Type B pancreatic cell (in vitro differentiated cells): ENCODE measurements at regions not wholly inside any gene's neighbourhood (a gene's known extent, or its start where the extent isn't known, plus 50 kb on each side); places are given as distances from the start of the nearest gene placed in this dataset.

Experiments
- DNase-seq: peaks from one replicate; pipeline ENCODE4 v3.0.0; 2021; ENCODE audit warnings: mixed read lengths; ENCODE audit not compliant: unreplicated experiment; ENCODE audit errors: extremely low spot score
- H3K27ac Mint-ChIP-seq: 2 replicates; pipeline ENCODE4 v1.8.0; 2021; ENCODE audit warnings: mild to moderate bottlenecking, mixed read lengths
- H3K27me3 Mint-ChIP-seq: 2 replicates; pipeline ENCODE4 v1.8.0; 2021; ENCODE audit warnings: mixed read lengths
- H3K36me3 Mint-ChIP-seq: 2 replicates; pipeline ENCODE4 v1.8.0; 2021; ENCODE audit warnings: mixed read lengths
- H3K4me1 Mint-ChIP-seq: one replicate; pipeline ENCODE4 v1.8.0; 2021; ENCODE audit warnings: mixed read lengths; ENCODE audit not compliant: unreplicated experiment
- H3K4me3 Mint-ChIP-seq: 2 replicates; pipeline ENCODE4 v1.8.0; 2021; ENCODE audit warnings: mild to moderate bottlenecking, mixed read lengths
- H3K9me3 Mint-ChIP-seq: 2 replicates; pipeline ENCODE4 v1.8.0; 2021; ENCODE audit warnings: mixed read lengths
- CTCF ChIP-seq: fragments of 200-600 bp; sonication (generic); conservative IDR thresholded peaks from 2 replicates; pipeline ENCODE4 v1.5.0; 2021; ENCODE audit warnings: antibody characterized with exemption, mild to moderate bottlenecking

DNA sequence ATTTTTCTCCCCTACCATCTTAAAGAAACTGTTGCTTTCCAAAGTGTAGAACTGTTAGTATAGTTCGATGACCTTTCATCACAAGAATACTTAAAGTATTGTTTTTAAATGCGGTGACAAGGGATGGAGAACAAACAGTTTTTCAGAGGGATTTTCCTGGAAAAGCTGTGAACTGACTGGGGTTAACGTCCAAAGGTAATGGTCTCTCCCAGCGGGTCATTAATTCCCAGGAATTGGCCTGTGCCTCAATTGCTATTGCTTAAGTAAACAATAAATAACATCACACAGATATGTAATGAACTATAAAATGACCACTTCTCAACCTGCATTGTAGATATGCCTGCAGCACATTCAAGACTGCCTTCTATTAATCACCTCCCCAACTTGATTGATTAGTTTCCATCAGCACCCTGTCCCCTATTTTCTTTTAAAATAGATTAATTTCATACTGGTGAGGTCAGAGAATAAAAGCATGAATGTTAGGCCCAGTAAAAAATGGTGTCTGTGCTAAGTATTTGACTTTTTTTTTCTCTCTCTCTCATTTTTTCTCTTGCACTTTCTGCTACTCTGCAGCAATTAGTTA is 268.2 kb downstream of the SAMD5 start:
- Mint-ChIP-seq H3K9me3 (no peaks in the 10 kb centered on the region), H3K27me3 (peaks cover 3% of the 10 kb centered on the region), H3K36me3 (no peaks in the 10 kb centered on the region), H3K4me1 (no peaks in the 10 kb centered on the region), H3K27ac (no peak overlapping the region), H3K4me3 (no peak overlapping the region)
- TF ChIP-seq CTCF: no peak
- DNase-seq: no peak

GRCh38 chr6:147779624-147780023 is 271.1 kb downstream of the SAMD5 start:
- Mint-ChIP-seq H3K9me3 (no peaks in the 10 kb centered on the region), H3K4me3 (no peak overlapping the region), H3K27ac (no peak overlapping the region), H3K27me3 (peaks cover 3% of the 10 kb centered on the region), H3K36me3 (no peaks in the 10 kb centered on the region), H3K4me1 (peaks cover 9% of the 10 kb centered on the region)
- no peak for TF ChIP-seq CTCF
- DNase-seq: no peak

- H3K27ac Mint-ChIP-seq: no peak overlapping the region
- H3K9me3 Mint-ChIP-seq: no peaks in the 10 kb centered on the region
- H3K36me3 Mint-ChIP-seq: no peaks in the 10 kb centered on the region
- TF ChIP-seq CTCF: no peak
- H3K27me3 Mint-ChIP-seq: no peaks in the 10 kb centered on the region
- DNase-seq: no peak
- peaks cover 9% of the 10 kb centered on the region for H3K4me1 Mint-ChIP-seq
- no peak overlapping the region for H3K4me3 Mint-ChIP-seq
These were observed 273.8 kb downstream of the SAMD5 start for GRCh38 chr6:147782302-147782701.

DNA sequence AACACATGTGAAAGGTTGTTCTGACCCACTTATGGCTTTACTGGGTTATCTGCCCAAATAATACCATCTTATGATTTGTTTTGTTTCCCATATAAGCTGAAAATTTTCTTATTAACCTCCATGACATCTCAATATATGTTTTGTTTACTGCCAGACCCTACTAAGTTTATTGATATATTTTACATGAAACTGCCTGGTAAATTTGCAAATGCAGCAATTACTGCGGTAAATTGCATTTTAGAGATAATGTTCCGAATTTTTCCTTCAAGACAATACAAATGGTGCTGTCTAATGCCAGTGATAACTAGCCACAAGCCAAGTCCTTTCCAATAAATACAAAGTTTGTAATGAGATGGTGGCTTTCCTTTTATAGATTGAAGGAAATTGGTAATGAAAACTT is 275.9 kb downstream of the SAMD5 start:
- no peak overlapping the region for H3K4me3 Mint-ChIP-seq
- H3K9me3 Mint-ChIP-seq: no peaks in the 10 kb centered on the region
- no peak overlapping the region for H3K27ac Mint-ChIP-seq
- TF ChIP-seq CTCF: no peak
- no peaks in the 10 kb centered on the region for H3K27me3 Mint-ChIP-seq
- H3K36me3 Mint-ChIP-seq: no peaks in the 10 kb centered on the region
- H3K4me1 Mint-ChIP-seq: peaks cover 9% of the 10 kb centered on the region
- DNase-seq: no peak

DNA sequence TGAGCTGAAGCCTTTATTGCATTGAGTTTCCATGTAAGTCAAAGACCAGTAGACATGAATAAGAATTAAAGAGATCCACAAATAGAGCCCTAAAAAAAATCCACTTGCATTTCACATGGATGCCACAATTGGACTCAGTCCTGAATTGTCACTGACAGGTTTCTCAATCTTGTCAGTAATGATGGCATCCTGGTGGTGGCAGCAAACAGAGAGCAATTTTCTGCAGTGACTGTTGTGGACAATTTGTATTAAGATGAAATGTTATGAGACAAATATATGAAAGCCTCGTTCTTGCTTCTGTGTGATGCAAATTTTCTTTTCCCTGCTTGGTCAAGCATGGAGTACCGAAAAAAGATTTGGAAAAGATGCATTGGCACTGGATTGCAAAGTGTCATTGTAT is 278.9 kb downstream of the SAMD5 start:
- H3K9me3 Mint-ChIP-seq: peaks cover 9% of the 10 kb centered on the region
- H3K4me1 Mint-ChIP-seq: peaks cover 6% of the 10 kb centered on the region
- no peaks in the 10 kb centered on the region for H3K36me3 Mint-ChIP-seq
- DNase-seq: no peak
- H3K27me3 Mint-ChIP-seq: no peaks in the 10 kb centered on the region
- no peak overlapping the region for H3K27ac Mint-ChIP-seq
- no peak for TF ChIP-seq CTCF
- H3K4me3 Mint-ChIP-seq: no peak overlapping the region

GRCh38 chr6:147789430-147789947 is 281.0 kb downstream of the SAMD5 start:
- no peaks in the 10 kb centered on the region for H3K36me3 Mint-ChIP-seq
- no peak for TF ChIP-seq CTCF
- H3K27me3 Mint-ChIP-seq: no peaks in the 10 kb centered on the region
- no peak overlapping the region for H3K4me3 Mint-ChIP-seq
- peaks cover 9% of the 10 kb centered on the region for H3K9me3 Mint-ChIP-seq
- no peak for DNase-seq
- H3K27ac Mint-ChIP-seq: no peak overlapping the region
- H3K4me1 Mint-ChIP-seq: no peaks in the 10 kb centered on the region
